ENCODE measurements at regions not wholly inside any gene's neighbourhood (a gene's known extent, or its start where the extent isn't known, plus 50 kb on each side); places are given as distances from the start of the nearest gene placed in this dataset.

DNA sequence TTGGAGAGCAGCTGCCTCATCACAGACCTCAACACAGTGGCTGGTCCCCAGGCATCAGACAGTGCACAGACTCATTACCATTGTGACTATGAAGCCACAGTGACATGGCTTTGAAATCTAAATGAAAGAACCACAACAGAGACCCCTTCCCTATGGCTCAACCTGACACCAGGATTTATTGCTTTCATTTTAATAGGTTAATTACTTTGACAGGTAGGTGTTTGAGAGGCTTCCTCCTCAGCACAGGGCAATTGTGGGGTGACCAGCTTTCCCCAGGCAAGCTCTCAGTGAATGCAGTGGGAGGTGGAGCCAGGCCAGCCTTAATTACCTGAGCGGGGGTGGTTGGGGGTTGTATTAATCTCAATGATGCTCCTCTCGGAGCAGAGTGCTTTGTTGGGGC lies 102.3 kb downstream of the CHST1 start:
- TF ChIP-seq CREB1 (IDR thresholded peaks at IDR 0.05; ENCODE audit: low read depth) (no peak), RAD21 (IDR thresholded peaks at IDR 0.05; ENCODE audit: low read depth) (no peak), ZBTB7A (IDR thresholded peaks at IDR 0.05; ENCODE audit: low read depth) (no peak), REST (IDR thresholded peaks at IDR 0.05; ENCODE audit: low read depth) (no peak), YY1 (IDR thresholded peaks at IDR 0.05; ENCODE audit: low read depth) (no peak), TAF1 (IDR thresholded peaks at IDR 0.05; ENCODE audit: low read depth) (no peak), NFIC (IDR thresholded peaks at IDR 0.05) (no peak), CEBPB (IDR thresholded peaks at IDR 0.05) (no peak), USF1 (IDR thresholded peaks at IDR 0.05) (no peak), TCF12 (IDR thresholded peaks at IDR 0.05; ENCODE audit: low read depth) (no peak)

GRCh38 chr11:45560913-45561281 lies 104.5 kb downstream of the CHST1 start:
- TF ChIP-seq CEBPB (IDR thresholded peaks at IDR 0.05) (no peak), TAF1 (IDR thresholded peaks at IDR 0.05; ENCODE audit: low read depth) (no peak), USF1 (IDR thresholded peaks at IDR 0.05) (no peak), YY1 (IDR thresholded peaks at IDR 0.05; ENCODE audit: low read depth) (no peak), REST (IDR thresholded peaks at IDR 0.05; ENCODE audit: low read depth) (no peak), TCF12 (IDR thresholded peaks at IDR 0.05; ENCODE audit: low read depth) (no peak), FOXM1 (IDR thresholded peaks at IDR 0.05; ENCODE audit: borderline replicate concordance, low read depth) (no peak), EP300 (IDR thresholded peaks at IDR 0.05; ENCODE audit: borderline replicate concordance) (no peak), TEAD4 (IDR thresholded peaks at IDR 0.05) (no peak), EGR1 (IDR thresholded peaks at IDR 0.05) (no peak), ZBTB7A (IDR thresholded peaks at IDR 0.05; ENCODE audit: low read depth) (no peak), RAD21 (IDR thresholded peaks at IDR 0.05; ENCODE audit: low read depth) (no peak), NFIC (IDR thresholded peaks at IDR 0.05) (no peak), CREB1 (IDR thresholded peaks at IDR 0.05; ENCODE audit: low read depth) (no peak)
- TF ChIP-seq, protein P1, sequence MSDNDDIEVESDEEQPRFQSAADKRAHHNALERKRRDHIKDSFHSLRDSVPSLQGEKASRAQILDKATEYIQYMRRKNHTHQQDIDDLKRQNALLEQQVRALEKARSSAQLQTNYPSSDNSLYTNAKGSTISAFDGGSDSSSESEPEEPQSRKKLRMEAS (IDR thresholded peaks at IDR 0.05) = no peak

DNA sequence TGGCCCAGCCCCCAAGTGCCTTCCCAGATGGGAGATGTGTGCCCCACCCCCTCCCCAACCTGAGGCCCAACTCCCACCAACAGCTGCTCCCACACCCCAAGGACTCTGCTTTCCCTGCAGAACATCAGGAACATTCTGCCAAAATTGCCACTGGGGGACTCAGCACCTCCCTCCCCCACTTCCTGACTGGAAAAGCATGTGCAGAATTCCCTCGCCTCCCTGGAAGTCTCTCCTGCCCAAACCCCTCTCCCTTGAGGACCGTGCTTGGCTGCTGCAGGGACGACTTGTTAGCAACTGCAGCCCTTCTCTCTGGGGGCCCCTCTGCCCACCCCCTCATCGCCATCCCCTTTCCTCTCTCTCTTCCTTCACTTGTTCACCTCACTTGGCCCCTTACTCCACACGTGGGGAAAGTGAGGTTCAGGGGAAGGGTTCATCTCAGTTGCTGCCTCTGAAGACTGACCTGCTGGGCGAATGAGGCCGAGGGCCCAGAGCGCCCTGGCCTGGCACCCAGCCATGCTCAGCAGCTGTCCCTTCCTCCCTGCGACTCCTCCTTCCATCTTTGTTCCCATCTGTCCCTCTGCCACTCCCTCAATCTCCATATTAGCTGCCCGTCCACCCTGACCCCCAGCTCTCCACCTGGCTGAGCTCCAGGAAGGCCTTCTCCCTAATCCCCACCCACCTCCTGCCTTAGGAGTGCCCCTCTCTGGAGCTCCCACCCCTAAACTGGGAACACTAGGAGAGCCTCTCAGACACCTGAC lies 105.1 kb downstream of the CHST1 start:
- TF ChIP-seq, protein P1 (IDR thresholded peaks at IDR 0.05) = no peak
- no peak for TF ChIP-seq TCF12 (IDR thresholded peaks at IDR 0.05; ENCODE audit: low read depth)
- TF ChIP-seq EP300 (IDR thresholded peaks at IDR 0.05; ENCODE audit: borderline replicate concordance) = no peak
- TF ChIP-seq REST (IDR thresholded peaks at IDR 0.05; ENCODE audit: low read depth) = no peak

DNA sequence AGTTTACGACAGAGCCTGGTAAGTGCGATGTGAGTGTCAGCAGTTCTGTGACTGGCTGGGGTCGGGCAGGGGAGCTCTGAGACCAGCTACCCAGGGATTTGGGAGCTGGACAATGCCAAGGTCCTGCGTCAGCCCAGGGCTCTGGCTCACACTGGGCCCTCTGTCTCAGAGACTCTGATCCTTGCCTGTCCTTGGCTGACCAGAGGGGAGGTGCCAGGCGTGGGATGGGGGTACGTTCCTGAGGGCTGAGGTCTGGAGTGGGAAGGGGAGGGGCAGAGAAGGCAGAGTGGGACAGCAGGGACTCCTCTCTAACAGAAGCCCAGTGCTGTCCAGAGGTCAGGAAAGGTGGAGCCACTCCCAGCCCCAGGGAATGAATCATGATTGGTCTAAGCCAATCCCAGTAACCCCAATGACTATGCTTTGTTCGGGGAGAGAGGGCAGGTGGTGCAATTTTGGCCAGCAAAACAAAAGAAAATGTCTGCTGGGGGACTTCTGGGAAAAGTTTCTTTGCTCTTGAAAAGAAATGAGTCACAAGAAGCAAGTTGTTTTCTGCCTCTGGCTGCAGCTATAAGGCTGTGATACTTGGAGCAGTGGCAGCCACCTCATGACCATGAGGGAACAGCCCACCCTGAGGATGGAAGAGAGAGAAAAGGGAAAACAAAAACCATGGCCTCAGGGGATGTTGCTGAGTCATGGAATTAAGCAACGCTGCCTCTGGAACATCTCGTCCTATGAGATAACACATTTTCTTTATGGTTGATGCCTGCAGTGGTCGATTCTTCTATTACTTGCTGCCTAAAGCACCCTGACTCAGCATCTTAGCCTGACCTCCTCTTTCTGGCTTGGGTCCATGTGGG lies 108.3 kb downstream of the CHST1 start:
- TF ChIP-seq, protein P1 (IDR thresholded peaks at IDR 0.05) = no peak
- TF ChIP-seq TEAD4 (IDR thresholded peaks at IDR 0.05) (no peak), TAF1 (IDR thresholded peaks at IDR 0.05; ENCODE audit: low read depth) (no peak)

Measured in Ishikawa (cell line).